COLO668 (cell line): ENCODE measurements at regions not wholly inside any gene's neighbourhood (a gene's known extent, or its start where the extent isn't known, plus 50 kb on each side); places are given as distances from the start of the nearest gene placed in this dataset.
"Not testable (repeated sequence)": the region's sequence is repeated elsewhere in the genome, so short reads cannot be mapped to it uniquely, and the experiment has no call there.

Experiments used
- DNase-seq: peaks from one replicate; lab custom pipeline; 2025; ENCODE audit not compliant: unreplicated experiment; lab: John Stamatoyannopoulos, UW

- DNase-seq = not testable (repeated sequence)
These were observed 56.2 kb downstream of the SPATA31A6 start for GRCh38 chr9:42239445-42240260.

- DNase-seq = not testable (repeated sequence)
These were observed 56.8 kb downstream of the SPATA31A6 start for GRCh38 chr9:42240261-42240579.

- DNase-seq = not testable (repeated sequence)
These were observed 59.8 kb downstream of the SPATA31A6 start for GRCh38 chr9:42243211-42243610.

GRCh38 chr9:42243822-42244221, 60.4 kb downstream of the SPATA31A6 start:
- not testable (repeated sequence) for DNase-seq

GRCh38 chr9:42268729-42269128, 85.3 kb downstream of the SPATA31A6 start:
- not testable (repeated sequence) for DNase-seq

GRCh38 chr9:42269171-42269570, 85.7 kb downstream of the SPATA31A6 start:
- DNase-seq = not testable (repeated sequence)

GRCh38 chr9:42273191-42273590, 89.7 kb downstream of the SPATA31A6 start:
- not testable (repeated sequence) for DNase-seq

- no peak for DNase-seq
These were observed 91.7 kb downstream of the SPATA31A6 start for GRCh38 chr9:42275141-42275540.

- DNase-seq = not testable (repeated sequence)
These were observed 99.2 kb downstream of the SPATA31A6 start for GRCh38 chr9:42282531-42283178.

GRCh38 chr9:42283179-42283543, 99.7 kb downstream of the SPATA31A6 start:
- DNase-seq = not testable (repeated sequence)

GRCh38 chr9:42286145-42286845, 102.8 kb downstream of the SPATA31A6 start:
- DNase-seq = not testable (repeated sequence)

GRCh38 chr9:42288002-42288864, 104.8 kb downstream of the SPATA31A6 start:
- not testable (repeated sequence) for DNase-seq

GRCh38 chr9:42288865-42289229, 105.4 kb downstream of the SPATA31A6 start:
- not testable (repeated sequence) for DNase-seq

- not testable (repeated sequence) for DNase-seq
These were observed 116.7 kb downstream of the SPATA31A6 start for GRCh38 chr9:42300124-42300523.

- DNase-seq = not testable (repeated sequence)
These were observed 123.2 kb downstream of the SPATA31A6 start for GRCh38 chr9:42306625-42307024.

GRCh38 chr9:42307449-42307848, 124.0 kb downstream of the SPATA31A6 start:
- not testable (repeated sequence) for DNase-seq

- not testable (repeated sequence) for DNase-seq
These were observed 127.5 kb downstream of the SPATA31A6 start for GRCh38 chr9:42310972-42311371.

GRCh38 chr9:42316026-42316425, 132.6 kb downstream of the SPATA31A6 start:
- not testable (repeated sequence) for DNase-seq

- DNase-seq = not testable (repeated sequence)
These were observed 134.2 kb downstream of the SPATA31A6 start for GRCh38 chr9:42317677-42318076.

- DNase-seq = not testable (repeated sequence)
These were observed 139.8 kb downstream of the SPATA31A6 start for GRCh38 chr9:42323084-42323809.
